ENCODE measurements at regions not wholly inside any gene's neighbourhood (a gene's known extent, or its start where the extent isn't known, plus 50 kb on each side); places are given as distances from the start of the nearest gene placed in this dataset.

DNA sequence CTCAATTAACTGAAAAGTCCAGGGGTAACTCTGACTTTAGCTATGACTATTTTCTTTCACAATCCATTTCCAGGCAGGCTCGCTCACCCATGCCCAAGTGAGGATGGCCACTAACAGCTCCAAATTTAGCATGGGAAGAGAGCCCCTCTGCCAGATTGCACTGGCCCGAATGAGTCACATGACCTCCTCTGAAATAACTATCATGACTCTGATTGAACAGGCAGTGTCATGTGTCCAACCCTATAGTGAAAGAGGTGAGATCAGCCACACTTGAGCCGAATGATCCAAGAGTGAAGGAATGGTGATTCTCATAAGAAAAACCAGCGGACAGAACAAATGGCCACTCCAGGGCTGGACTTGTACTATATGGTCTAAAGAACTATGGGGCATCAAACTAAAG, 242.3 kb downstream of the NSG2 start:
- no peak overlapping the region for H3K4me3 ChIP-seq (ENCODE audit: control insufficient read depth in 1 of 2, extremely low read depth in 1 of 2, low read length in 1 of 2)
- H3K4me3 Mint-ChIP-seq, result no peak overlapping the region
- H3K36me3 ChIP-seq (ENCODE audit: control insufficient read depth in 2 of 2, extremely low read depth in 1 of 2, insufficient read depth in 1 of 2, low read length in 1 of 2), result no peaks in the 10 kb centered on the region
- peaks cover 0 to 3% of the 10 kb centered on the region in 2 experiments for H3K27me3 ChIP-seq (replicated peaks in 1 of 2; ENCODE audit: control insufficient read depth in 2 of 2, extremely low read depth in 1 of 2, insufficient read depth in 2 of 2, low read length in 1 of 2)
- ChIA-PET POLR2A (no interaction called here), CTCF (no interaction called here)
- peaks cover 1 to 5% of the 10 kb centered on the region in 2 donors for H3K27me3 Mint-ChIP-seq
- H3K9me3 ChIP-seq, result no peaks in the 10 kb centered on the region
- no peaks in the 10 kb centered on the region for H3K36me3 Mint-ChIP-seq
- H3K27ac Mint-ChIP-seq, result no peak overlapping the region
- H3K9me3 Mint-ChIP-seq, result peaks cover 0 to 2% (median 0%) of the 10 kb centered on the region in 3 donors
- no peaks in the 10 kb centered on the region for H3K4me1 ChIP-seq (ENCODE audit: control insufficient read depth in 1 of 2, extremely low read depth in 1 of 2, insufficient read depth in 2 of 2, low read length in 2 of 2)
- H3K4me1 Mint-ChIP-seq, result no peaks in the 10 kb centered on the region
- ATAC-seq (replicated peaks in 1 of 4) (no peak), DNase-seq (no peak)
- 86% methylated on average over 2 of the region's 4 CpGs for WGBS (ENCODE audit: insufficient coverage)
- H3K27ac ChIP-seq (ENCODE audit: low read length), result no peak overlapping the region

DNA sequence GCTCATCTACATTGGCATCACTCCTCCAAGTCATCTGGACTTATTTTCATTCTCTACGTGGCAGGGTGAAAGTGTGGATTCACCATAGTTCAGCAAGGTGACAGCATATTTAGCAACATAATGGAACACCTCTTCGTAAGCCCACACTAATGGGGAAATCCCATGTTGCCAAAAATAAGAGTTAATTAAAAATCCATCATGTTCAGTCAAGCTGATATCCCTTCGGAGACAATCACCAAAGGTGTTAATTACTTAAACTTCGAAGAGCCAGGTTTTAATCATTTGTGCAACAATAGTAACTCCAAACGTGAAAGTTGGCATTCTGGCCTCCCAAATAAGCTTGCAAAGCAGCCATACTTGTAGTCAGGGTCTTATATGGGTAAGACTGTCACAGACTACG, 242.9 kb downstream of the NSG2 start:
- WGBS (ENCODE audit: insufficient coverage), result 88% methylated on average over 2 of the region's 6 CpGs
- H3K9me3 Mint-ChIP-seq, result peaks cover 0 to 2% (median 0%) of the 10 kb centered on the region in 3 donors
- peaks cover 3 to 9% of the 10 kb centered on the region in 2 donors for H3K27me3 Mint-ChIP-seq
- Histone ChIP-seq H3K27me3 (replicated peaks in 1 of 2; ENCODE audit: control insufficient read depth in 2 of 2, extremely low read depth in 1 of 2, insufficient read depth in 2 of 2, low read length in 1 of 2) (peaks cover 0 to 2% of the 10 kb centered on the region in 2 experiments), H3K9me3 (no peaks in the 10 kb centered on the region), H3K36me3 (ENCODE audit: control insufficient read depth in 2 of 2, extremely low read depth in 1 of 2, insufficient read depth in 1 of 2, low read length in 1 of 2) (no peaks in the 10 kb centered on the region), H3K27ac (ENCODE audit: low read length) (no peak overlapping the region), H3K4me1 (ENCODE audit: control insufficient read depth in 1 of 2, extremely low read depth in 1 of 2, insufficient read depth in 2 of 2, low read length in 2 of 2) (no peaks in the 10 kb centered on the region), H3K4me3 (ENCODE audit: control insufficient read depth in 1 of 2, extremely low read depth in 1 of 2, low read length in 1 of 2) (no peak overlapping the region)
- no peak overlapping the region for H3K4me3 Mint-ChIP-seq
- ATAC-seq (replicated peaks in 1 of 4) (no peak), DNase-seq (no peak)
- no peaks in the 10 kb centered on the region for H3K4me1 Mint-ChIP-seq
- ChIA-PET POLR2A (no interaction called here), CTCF (no interaction called here)
- no peak overlapping the region for H3K27ac Mint-ChIP-seq
- H3K36me3 Mint-ChIP-seq, result no peaks in the 10 kb centered on the region

DNA sequence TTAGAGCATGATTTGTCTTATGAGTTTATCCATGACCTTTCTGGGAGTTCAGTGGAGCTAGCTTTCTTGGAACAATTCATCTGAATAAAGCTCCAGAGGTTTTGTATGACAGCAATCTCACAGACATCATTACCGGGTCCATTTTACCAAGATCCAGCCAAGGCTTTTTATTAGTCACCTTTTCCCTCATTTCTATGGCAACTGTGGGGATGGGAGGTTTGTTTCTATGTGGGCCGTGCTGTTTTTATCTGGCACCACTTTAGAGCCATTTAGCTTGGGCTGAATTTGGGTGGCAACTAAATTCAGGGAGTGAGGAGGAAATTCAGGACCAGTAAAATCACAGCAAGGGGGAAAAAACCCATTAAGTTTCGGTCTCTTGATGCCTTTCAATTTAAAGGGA, 245.7 kb downstream of the NSG2 start:
- Histone ChIP-seq H3K27me3 (replicated peaks in 1 of 2; ENCODE audit: control insufficient read depth in 2 of 2, extremely low read depth in 1 of 2, insufficient read depth in 2 of 2, low read length in 1 of 2) (peaks cover 0 to 2% of the 10 kb centered on the region in 2 experiments), H3K4me1 (ENCODE audit: control insufficient read depth in 1 of 2, extremely low read depth in 1 of 2, insufficient read depth in 2 of 2, low read length in 2 of 2) (no peaks in the 10 kb centered on the region), H3K4me3 (ENCODE audit: control insufficient read depth in 1 of 2, extremely low read depth in 1 of 2, low read length in 1 of 2) (no peak overlapping the region), H3K36me3 (ENCODE audit: control insufficient read depth in 2 of 2, extremely low read depth in 1 of 2, insufficient read depth in 1 of 2, low read length in 1 of 2) (no peaks in the 10 kb centered on the region), H3K9me3 (no peaks in the 10 kb centered on the region), H3K27ac (ENCODE audit: low read length) (no peak overlapping the region)
- Mint-ChIP-seq H3K36me3 (no peaks in the 10 kb centered on the region), H3K27ac (no peak overlapping the region), H3K4me1 (no peaks in the 10 kb centered on the region), H3K27me3 (peaks cover 5 to 6% of the 10 kb centered on the region in 2 donors), H3K4me3 (no peak overlapping the region), H3K9me3 (peaks cover 0 to 6% (median 0%) of the 10 kb centered on the region in 3 donors)
- POLR2A ChIA-PET, result interaction anchor here in 1 of 2 donors (0.6 kb wide), 1 partner anchor 421 kb away, joined by 3 read pairs; no protein-coding TSS in a partner anchor
- WGBS (ENCODE audit: insufficient coverage), result no CpG with 5 or more reads among the region's 3 CpGs
- CTCF ChIA-PET, result no interaction called here
- ATAC-seq (replicated peaks in 1 of 4), result no peak
- DNase-seq, result no peak

DNA sequence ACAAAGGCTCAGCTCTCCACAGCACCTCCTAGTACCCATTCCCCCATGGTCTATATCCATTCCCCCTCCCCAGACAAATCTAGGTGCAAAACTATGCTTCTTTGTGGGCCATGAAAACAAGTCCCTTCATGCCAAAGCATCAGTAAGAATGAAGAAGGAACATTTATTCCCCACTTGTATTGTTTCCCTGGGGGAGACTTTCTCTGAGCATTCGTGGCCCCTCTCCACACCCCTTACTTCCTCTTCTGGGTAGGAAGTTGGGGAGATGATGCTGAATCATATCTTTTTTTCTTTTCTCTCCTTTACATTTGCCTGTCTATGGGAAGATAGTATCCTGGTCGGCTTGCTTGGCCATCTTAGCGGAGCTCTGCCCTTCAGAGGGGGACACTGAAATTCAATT, 246.8 kb downstream of the NSG2 start:
- Mint-ChIP-seq H3K27me3 (peaks cover 5 to 6% of the 10 kb centered on the region in 2 donors), H3K27ac (no peak overlapping the region), H3K4me1 (no peaks in the 10 kb centered on the region), H3K36me3 (no peaks in the 10 kb centered on the region), H3K4me3 (no peak overlapping the region), H3K9me3 (peaks cover 0 to 6% (median 0%) of the 10 kb centered on the region in 3 donors)
- ChIA-PET CTCF (no interaction called here), POLR2A (no interaction called here)
- Histone ChIP-seq H3K27ac (ENCODE audit: low read length) (no peak overlapping the region), H3K4me3 (ENCODE audit: control insufficient read depth in 1 of 2, extremely low read depth in 1 of 2, low read length in 1 of 2) (no peak overlapping the region), H3K27me3 (replicated peaks in 1 of 2; ENCODE audit: control insufficient read depth in 2 of 2, extremely low read depth in 1 of 2, insufficient read depth in 2 of 2, low read length in 1 of 2) (peaks cover 0 to 2% of the 10 kb centered on the region in 2 experiments), H3K4me1 (ENCODE audit: control insufficient read depth in 1 of 2, extremely low read depth in 1 of 2, insufficient read depth in 2 of 2, low read length in 2 of 2) (no peaks in the 10 kb centered on the region), H3K36me3 (ENCODE audit: control insufficient read depth in 2 of 2, extremely low read depth in 1 of 2, insufficient read depth in 1 of 2, low read length in 1 of 2) (no peaks in the 10 kb centered on the region), H3K9me3 (no peaks in the 10 kb centered on the region)
- no peak for ATAC-seq (replicated peaks in 1 of 4)
- no CpG with 5 or more reads among the region's 3 CpGs for WGBS (ENCODE audit: insufficient coverage)
- DNase-seq, result no peak

DNA sequence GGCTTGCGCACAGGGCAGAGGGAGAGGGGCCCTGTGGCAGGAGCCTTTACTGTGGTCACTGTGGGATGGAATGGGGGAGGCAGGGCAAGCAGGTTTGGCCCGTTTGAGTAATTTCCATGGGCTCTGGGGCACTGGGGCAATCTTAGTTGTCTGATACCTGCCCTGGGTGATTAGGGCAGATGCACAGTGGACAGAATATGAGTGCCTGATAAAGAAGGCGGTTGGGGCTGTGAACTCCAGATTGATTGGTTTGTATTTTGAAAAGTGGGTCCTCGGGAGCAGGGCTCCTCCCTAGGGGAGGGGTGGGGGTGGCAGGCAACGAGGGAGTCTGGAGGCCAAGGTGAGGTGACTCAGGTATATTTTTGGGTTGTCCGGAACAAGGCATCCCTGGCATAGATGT, 247.5 kb downstream of the NSG2 start:
- ChIA-PET POLR2A (no interaction called here), CTCF (no interaction called here)
- Histone ChIP-seq H3K27me3 (replicated peaks in 1 of 2; ENCODE audit: control insufficient read depth in 2 of 2, extremely low read depth in 1 of 2, insufficient read depth in 2 of 2, low read length in 1 of 2) (peaks cover 0 to 2% of the 10 kb centered on the region in 2 experiments), H3K4me1 (ENCODE audit: control insufficient read depth in 1 of 2, extremely low read depth in 1 of 2, insufficient read depth in 2 of 2, low read length in 2 of 2) (no peaks in the 10 kb centered on the region), H3K27ac (ENCODE audit: low read length) (no peak overlapping the region), H3K9me3 (no peaks in the 10 kb centered on the region), H3K36me3 (ENCODE audit: control insufficient read depth in 2 of 2, extremely low read depth in 1 of 2, insufficient read depth in 1 of 2, low read length in 1 of 2) (no peaks in the 10 kb centered on the region), H3K4me3 (ENCODE audit: control insufficient read depth in 1 of 2, extremely low read depth in 1 of 2, low read length in 1 of 2) (no peak overlapping the region)
- H3K36me3 Mint-ChIP-seq, result no peaks in the 10 kb centered on the region
- peaks cover 0 to 6% (median under 1%) of the 10 kb centered on the region in 3 donors for H3K9me3 Mint-ChIP-seq
- no peak overlapping the region for H3K4me3 Mint-ChIP-seq
- ATAC-seq (replicated peaks in 1 of 4) (no peak), DNase-seq (no peak)
- 60% methylated on average over 6 of the region's 6 CpGs for WGBS (ENCODE audit: insufficient coverage)
- H3K4me1 Mint-ChIP-seq, result no peaks in the 10 kb centered on the region
- peaks cover 5 to 6% of the 10 kb centered on the region in 2 donors for H3K27me3 Mint-ChIP-seq
- no peak overlapping the region for H3K27ac Mint-ChIP-seq

DNA sequence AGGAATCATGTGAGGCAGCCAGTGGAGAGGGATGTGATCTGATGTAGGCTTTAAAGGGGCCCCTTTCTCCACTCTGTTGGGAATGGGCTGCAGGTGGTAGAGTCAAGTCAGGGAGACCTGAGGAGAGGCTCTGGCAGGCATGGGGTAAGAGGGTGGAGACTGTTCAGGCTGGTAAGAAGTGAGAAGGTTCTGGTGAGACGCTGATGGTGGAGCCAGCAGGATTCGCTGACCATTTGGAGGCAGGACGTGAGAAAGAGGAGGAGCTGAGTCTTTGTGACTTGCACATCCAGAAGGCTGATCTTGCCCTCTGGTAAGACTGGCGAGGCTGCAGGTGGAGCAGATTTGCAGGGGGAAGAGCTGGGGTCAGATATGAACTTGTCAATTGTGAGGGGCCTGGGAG, 248.0 kb downstream of the NSG2 start:
- H3K27ac Mint-ChIP-seq, result no peak overlapping the region
- Histone ChIP-seq H3K27me3 (replicated peaks in 1 of 2; ENCODE audit: control insufficient read depth in 2 of 2, extremely low read depth in 1 of 2, insufficient read depth in 2 of 2, low read length in 1 of 2) (peaks cover 0 to 2% of the 10 kb centered on the region in 2 experiments), H3K36me3 (ENCODE audit: control insufficient read depth in 2 of 2, extremely low read depth in 1 of 2, insufficient read depth in 1 of 2, low read length in 1 of 2) (no peaks in the 10 kb centered on the region), H3K4me3 (ENCODE audit: control insufficient read depth in 1 of 2, extremely low read depth in 1 of 2, low read length in 1 of 2) (no peak overlapping the region), H3K27ac (ENCODE audit: low read length) (no peak overlapping the region), H3K9me3 (no peaks in the 10 kb centered on the region), H3K4me1 (ENCODE audit: control insufficient read depth in 1 of 2, extremely low read depth in 1 of 2, insufficient read depth in 2 of 2, low read length in 2 of 2) (no peaks in the 10 kb centered on the region)
- DNase-seq, result no peak
- H3K4me3 Mint-ChIP-seq, result no peak overlapping the region
- H3K36me3 Mint-ChIP-seq, result no peaks in the 10 kb centered on the region
- no peak for ATAC-seq (replicated peaks in 1 of 4)
- WGBS (ENCODE audit: insufficient coverage), result 85% methylated on average over 4 of the region's 4 CpGs
- POLR2A ChIA-PET, result no interaction called here
- H3K4me1 Mint-ChIP-seq, result no peaks in the 10 kb centered on the region
- H3K27me3 Mint-ChIP-seq, result peaks cover 5 to 6% of the 10 kb centered on the region in 2 donors
- CTCF ChIA-PET, result interaction anchor here in 1 of 2 donors (0.7 kb wide), 1 partner anchor 51 kb away, joined by 3 read pairs; no protein-coding TSS in a partner anchor
- peaks cover 0 to 8% (median 5%) of the 10 kb centered on the region in 3 donors for H3K9me3 Mint-ChIP-seq

All from T-cell (primary cell).